Common myeloid progenitor, CD34-positive (primary cell): ENCODE measurements at regions not wholly inside any gene's neighbourhood (a gene's known extent, or its start where the extent isn't known, plus 50 kb on each side); places are given as distances from the start of the nearest gene placed in this dataset.

ENCODE experiments used
- CTCF ChIA-PET: fragments of 350-600 bp; sonication (Branson Sonifier 250); formaldehyde crosslinking; loops from one replicate; lab custom pipeline; 2021; ENCODE audit warnings: antibody characterized with exemption; lab: Charles Lee
- POLR2A ChIA-PET: fragments of 350-600 bp; sonication (Branson Sonifier 250); formaldehyde crosslinking; loops from one replicate; lab custom pipeline; 2021; ENCODE audit warnings: antibody characterized with exemption; lab: Charles Lee
- DNase-seq, 3 donors: peaks; one replicate each; pipeline versions ENCODE4 v3.0.0 to v3.0.0-alpha.2; 2013
- H3K27ac ChIP-seq, 2 experiments: 1 replicate in 1 of 2; 2 replicates in 1 of 2; pipeline ENCODE4 v1.7.0; 2013; ENCODE audit warnings: inconsistent platforms in 2 of 2, low read length in 2 of 2, mild to moderate bottlenecking in 2 of 2, low read depth in 1 of 2, moderate library complexity in 1 of 2; ENCODE audit not compliant: severe bottlenecking in 2 of 2, insufficient read depth in 1 of 2, poor library complexity in 1 of 2
- H3K27me3 ChIP-seq, 5 experiments: replicated peaks in 2 of 5; 1 replicate in 3 of 5; 2 replicates in 2 of 5; pipeline versions ENCODE4 v1.6.1 to v1.7.0; 2013; ENCODE audit warnings: low read length in 4 of 5, mild to moderate bottlenecking in 2 of 5, moderate library complexity in 2 of 5, inconsistent platforms in 1 of 5; ENCODE audit not compliant: insufficient read depth in 5 of 5, control insufficient read depth in 4 of 5
- H3K36me3 ChIP-seq, 4 experiments: 1 replicate in 2 of 4; 2 replicates in 2 of 4; pipeline versions ENCODE4 v1.6.1 to v1.7.0; 2013; ENCODE audit warnings: low read length in 3 of 4, control low read depth in 1 of 4, mild to moderate bottlenecking in 1 of 4; ENCODE audit not compliant: control insufficient read depth in 4 of 4, insufficient read depth in 4 of 4
- H3K4me1 ChIP-seq, 4 experiments: 1 replicate in 3 of 4; 2 replicates in 1 of 4; pipeline versions ENCODE4 v1.6.1 to v1.7.1; 2013; ENCODE audit warnings: low read length in 3 of 4, mild to moderate bottlenecking in 3 of 4, control low read depth in 1 of 4, inconsistent platforms in 1 of 4, moderate library complexity in 1 of 4; ENCODE audit not compliant: control insufficient read depth in 4 of 4, insufficient read depth in 4 of 4; ENCODE audit errors: control extremely low read depth in 1 of 4
- H3K4me3 ChIP-seq, 7 experiments: 1 replicate in 4 of 7; 2 replicates in 3 of 7; pipeline versions ENCODE4 v1.5.1 to v1.7.0; 2013; ENCODE audit warnings: mild to moderate bottlenecking in 7 of 7, low read length in 6 of 7, moderate library complexity in 6 of 7, inconsistent platforms in 2 of 7, low read depth in 2 of 7, control low read depth in 1 of 7; ENCODE audit not compliant: insufficient read depth in 4 of 7, control insufficient read depth in 1 of 7; ENCODE audit errors: extremely low read depth in 1 of 7
- H3K9me3 ChIP-seq, 5 experiments: 1 replicate in 4 of 5; 2 replicates in 1 of 5; pipeline versions ENCODE4 v1.6.1 to v1.7.1; 2013; ENCODE audit warnings: low read length in 4 of 5, mild to moderate bottlenecking in 2 of 5, inconsistent platforms in 1 of 5, low read depth in 1 of 5, moderate library complexity in 1 of 5; ENCODE audit not compliant: control insufficient read depth in 4 of 5, insufficient read depth in 2 of 5; ENCODE audit errors: control extremely low read depth in 1 of 5
- WGBS: methylation state at CpG from one replicate; pipeline ENCODE4 v1.1.5; 2013; ENCODE audit not compliant: insufficient coverage; 5-methylcytosine and 5-hydroxymethylcytosine counted together

GRCh38 chr14:98945611-98946570 is 326.1 kb downstream of the BCL11B start:
- H3K27me3 ChIP-seq: peaks cover 0 to 13% (median 0%) of the 10 kb centered on the region in 5 experiments
- no peaks in the 10 kb centered on the region for H3K9me3 ChIP-seq
- 65% methylated on average over 22 of the region's 23 CpGs for WGBS
- POLR2A ChIA-PET: no interaction called here
- CTCF ChIA-PET: no interaction called here
- DNase-seq: no peak
- H3K4me3 ChIP-seq: no peak overlapping the region
- H3K4me1 ChIP-seq: no peaks in the 10 kb centered on the region
- no peak overlapping the region for H3K27ac ChIP-seq
- no peaks in the 10 kb centered on the region for H3K36me3 ChIP-seq

- 32% methylated on average over 8 of the region's 8 CpGs for WGBS
- CTCF ChIA-PET: no interaction called here
- Histone ChIP-seq H3K9me3 (no peaks in the 10 kb centered on the region), H3K4me3 (no peak overlapping the region), H3K27me3 (peaks cover 0 to 12% (median 0%) of the 10 kb centered on the region in 5 experiments), H3K4me1 (no peaks in the 10 kb centered on the region), H3K36me3 (no peaks in the 10 kb centered on the region), H3K27ac (no peak overlapping the region)
- DNase-seq: no peak
- POLR2A ChIA-PET: no interaction called here
Observed at GRCh38 chr14:98946940-98947339, 325.1 kb downstream of the BCL11B start.

- no peaks in the 10 kb centered on the region for H3K4me1 ChIP-seq
- no peak overlapping the region for H3K4me3 ChIP-seq
- WGBS: 100% methylated on average over 4 of the region's 8 CpGs
- DNase-seq: no peak
- no peaks in the 10 kb centered on the region for H3K9me3 ChIP-seq
- H3K36me3 ChIP-seq: no peaks in the 10 kb centered on the region
- H3K27me3 ChIP-seq: peaks cover 0 to 12% (median 0%) of the 10 kb centered on the region in 5 experiments
- POLR2A ChIA-PET: no interaction called here
- CTCF ChIA-PET: no interaction called here
- no peak overlapping the region for H3K27ac ChIP-seq
Observed at GRCh38 chr14:98947911-98948595, 323.9 kb downstream of the BCL11B start.

GRCh38 chr14:98949051-98949450 is 322.9 kb downstream of the BCL11B start:
- Histone ChIP-seq H3K4me3 (no peak overlapping the region), H3K27me3 (peaks cover 0 to 12% (median 0%) of the 10 kb centered on the region in 5 experiments), H3K9me3 (no peaks in the 10 kb centered on the region), H3K4me1 (no peaks in the 10 kb centered on the region), H3K27ac (no peak overlapping the region), H3K36me3 (no peaks in the 10 kb centered on the region)
- POLR2A ChIA-PET: no interaction called here
- WGBS: 100% methylated on average over 1 of the region's 2 CpGs
- CTCF ChIA-PET: no interaction called here
- DNase-seq: no peak

GRCh38 chr14:98949481-98950135 is 322.4 kb downstream of the BCL11B start:
- CTCF ChIA-PET: no interaction called here
- Histone ChIP-seq H3K36me3 (no peaks in the 10 kb centered on the region), H3K27me3 (peaks cover 0 to 12% (median 0%) of the 10 kb centered on the region in 5 experiments), H3K4me1 (no peaks in the 10 kb centered on the region), H3K9me3 (no peaks in the 10 kb centered on the region), H3K4me3 (no peak overlapping the region), H3K27ac (no peak overlapping the region)
- DNase-seq: no peak
- WGBS: 81% methylated on average over 8 of the region's 9 CpGs
- POLR2A ChIA-PET: no interaction called here

- Histone ChIP-seq H3K27me3 (peaks cover 0 to 9% (median 0%) of the 10 kb centered on the region in 5 experiments), H3K27ac (no peak overlapping the region), H3K9me3 (no peaks in the 10 kb centered on the region), H3K36me3 (no peaks in the 10 kb centered on the region), H3K4me1 (no peaks in the 10 kb centered on the region), H3K4me3 (no peak overlapping the region)
- ChIA-PET CTCF (no interaction called here), POLR2A (no interaction called here)
- WGBS: 96% methylated on average over 4 of the region's 5 CpGs
- no peak for DNase-seq
Observed at GRCh38 chr14:98950353-98950895, 321.6 kb downstream of the BCL11B start.
